Subcutaneous abdominal adipose tissue (tissue), 5 donors: ENCODE measurements at regions not wholly inside any gene's neighbourhood (a gene's known extent, or its start where the extent isn't known, plus 50 kb on each side); places are given as distances from the start of the nearest gene placed in this dataset.

Experiments used
- H3K27ac ChIP-seq: one replicate; pipeline ENCODE4 v1.7.0; 2013; ENCODE audit warnings: low read depth, mild to moderate bottlenecking, inconsistent platforms, low read length, moderate library complexity
- H3K27me3 ChIP-seq, 5 donors: one replicate each; pipeline ENCODE4 v1.7.0; 2013; ENCODE audit warnings: low read length in 5 of 5, inconsistent platforms in 1 of 5; ENCODE audit not compliant: control insufficient read depth in 5 of 5, insufficient read depth in 4 of 5
- H3K36me3 ChIP-seq, 5 donors: one replicate each; pipeline ENCODE4 v1.7.0; 2013; ENCODE audit warnings: low read length in 5 of 5; ENCODE audit not compliant: control insufficient read depth in 5 of 5, insufficient read depth in 5 of 5
- H3K4me1 ChIP-seq, 5 donors: one replicate each; pipeline ENCODE4 v1.7.0; 2013; ENCODE audit warnings: low read length in 5 of 5, mild to moderate bottlenecking in 3 of 5, moderate library complexity in 1 of 5; ENCODE audit not compliant: control insufficient read depth in 5 of 5, insufficient read depth in 5 of 5
- H3K4me3 ChIP-seq, 5 donors: one replicate each; pipeline ENCODE4 v1.7.0; 2013; ENCODE audit warnings: low read length in 5 of 5, low read depth in 1 of 5
- H3K9ac ChIP-seq, 5 donors: one replicate each; pipeline ENCODE4 v1.7.0; 2013; ENCODE audit warnings: low read length in 5 of 5, mild to moderate bottlenecking in 4 of 5, moderate library complexity in 3 of 5
- H3K9me3 ChIP-seq, 5 donors: one replicate each; pipeline ENCODE4 v1.7.0; 2013; ENCODE audit warnings: low read length in 5 of 5; ENCODE audit not compliant: control insufficient read depth in 5 of 5
- donor health status: healthy.
- donor health status: healthy.
- donor health status: healthy.
- donor health status: healthy.
- donor health status: healthy.

- Histone ChIP-seq H3K9me3 (no peaks in the 10 kb centered on the region), H3K36me3 (no peaks in the 10 kb centered on the region), H3K9ac (no peak overlapping the region), H3K27ac (no peak overlapping the region), H3K27me3 (no peaks in the 10 kb centered on the region), H3K4me3 (no peak overlapping the region), H3K4me1 (peaks cover 0 to 9% (median 0%) of the 10 kb centered on the region in 5 donors)
These were observed 108.9 kb upstream of the PLEKHG7 start for GRCh38 chr12:92593734-92594402.

GRCh38 chr12:92585115-92585727, 117.6 kb upstream of the PLEKHG7 start:
- H3K27ac ChIP-seq: no peak overlapping the region
- peaks cover 0 to 11% (median 0%) of the 10 kb centered on the region in 5 donors for H3K9me3 ChIP-seq
- peaks cover 0 to 24% (median 16%) of the 10 kb centered on the region in 5 donors for H3K4me1 ChIP-seq
- no peaks in the 10 kb centered on the region for H3K27me3 ChIP-seq
- H3K36me3 ChIP-seq: no peaks in the 10 kb centered on the region
- no peak overlapping the region for H3K4me3 ChIP-seq
- H3K9ac ChIP-seq: no peak overlapping the region

- no peak overlapping the region for H3K4me3 ChIP-seq
- H3K9ac ChIP-seq: no peak overlapping the region
- H3K27me3 ChIP-seq: no peaks in the 10 kb centered on the region
- peaks cover 0 to 24% (median 16%) of the 10 kb centered on the region in 5 donors for H3K4me1 ChIP-seq
- no peak overlapping the region for H3K27ac ChIP-seq
- H3K9me3 ChIP-seq: peaks cover 0 to 11% (median 0%) of the 10 kb centered on the region in 5 donors
- H3K36me3 ChIP-seq: no peaks in the 10 kb centered on the region
These were observed 118.9 kb upstream of the PLEKHG7 start for GRCh38 chr12:92583910-92584309.

GRCh38 chr12:92582893-92583292, 119.9 kb upstream of the PLEKHG7 start:
- Histone ChIP-seq H3K9ac (no peak overlapping the region), H3K4me1 (peaks cover 0 to 24% (median 16%) of the 10 kb centered on the region in 5 donors), H3K9me3 (peaks cover 0 to 11% (median 0%) of the 10 kb centered on the region in 5 donors), H3K27me3 (no peaks in the 10 kb centered on the region), H3K4me3 (no peak overlapping the region), H3K36me3 (no peaks in the 10 kb centered on the region), H3K27ac (no peak overlapping the region)

GRCh38 chr12:92582475-92582874, 120.3 kb upstream of the PLEKHG7 start:
- H3K9me3 ChIP-seq: peaks cover 0 to 11% (median 0%) of the 10 kb centered on the region in 5 donors
- no peak overlapping the region for H3K9ac ChIP-seq
- H3K27ac ChIP-seq: no peak overlapping the region
- no peaks in the 10 kb centered on the region for H3K27me3 ChIP-seq
- H3K4me3 ChIP-seq: no peak overlapping the region
- peaks cover 0 to 24% (median 16%) of the 10 kb centered on the region in 5 donors for H3K4me1 ChIP-seq
- no peaks in the 10 kb centered on the region for H3K36me3 ChIP-seq

- Histone ChIP-seq H3K36me3 (no peaks in the 10 kb centered on the region), H3K4me1 (peaks cover 0 to 24% (median 16%) of the 10 kb centered on the region in 5 donors), H3K27ac (no peak overlapping the region), H3K9ac (no peak overlapping the region), H3K9me3 (peaks cover 0 to 11% (median 0%) of the 10 kb centered on the region in 5 donors), H3K4me3 (no peak overlapping the region), H3K27me3 (no peaks in the 10 kb centered on the region)
These were observed 121.2 kb upstream of the PLEKHG7 start for GRCh38 chr12:92581604-92582003.

- Histone ChIP-seq H3K4me3 (no peak overlapping the region), H3K36me3 (no peaks in the 10 kb centered on the region), H3K4me1 (peaks cover 0 to 33% (median 23%) of the 10 kb centered on the region in 5 donors), H3K9me3 (no peaks in the 10 kb centered on the region), H3K9ac (peak overlapping the region in 2 of 5 donors; percentile 22 to 36), H3K27me3 (no peaks in the 10 kb centered on the region), H3K27ac (peak overlapping the region; percentile 74)
These were observed 127.7 kb upstream of the PLEKHG7 start for GRCh38 chr12:92574911-92575570.

GRCh38 chr12:92574051-92574783, 128.6 kb upstream of the PLEKHG7 start:
- Histone ChIP-seq H3K27ac (peak overlapping the region; percentile 74), H3K36me3 (no peaks in the 10 kb centered on the region), H3K9me3 (no peaks in the 10 kb centered on the region), H3K27me3 (no peaks in the 10 kb centered on the region), H3K9ac (peak overlapping the region in 2 of 5 donors; percentile 36 to 52), H3K4me3 (no peak overlapping the region), H3K4me1 (peaks cover 0 to 35% (median 25%) of the 10 kb centered on the region in 5 donors)

- Histone ChIP-seq H3K4me1 (peaks cover 0 to 40% (median 28%) of the 10 kb centered on the region in 5 donors), H3K9me3 (no peaks in the 10 kb centered on the region), H3K36me3 (no peaks in the 10 kb centered on the region), H3K4me3 (no peak overlapping the region), H3K27ac (peak overlapping the region; percentile 74), H3K27me3 (no peaks in the 10 kb centered on the region), H3K9ac (peak overlapping the region in 1 of 5 donors; percentile 36)
These were observed 129.7 kb upstream of the PLEKHG7 start for GRCh38 chr12:92573104-92573503.
